GM18873 (cell line): ENCODE measurements at regions not wholly inside any gene's neighbourhood (a gene's known extent, or its start where the extent isn't known, plus 50 kb on each side); places are given as distances from the start of the nearest gene placed in this dataset.
"Not testable (repeated sequence)": the region's sequence is repeated elsewhere in the genome, so short reads cannot be mapped to it uniquely, and the experiment has no call there.

Experiments used
- ATAC-seq: cut with Tn5 transposase; IDR thresholded peaks from one replicate; pipeline ENCODE4 v1.9.1; 2021; ENCODE audit warnings: mild to moderate bottlenecking, moderate library complexity, moderate number of reproducible peaks; ENCODE audit not compliant: unreplicated experiment, low FRiP score

GRCh38 chr5:100401149-100401548 lies 134.0 kb upstream of the FAM174A start:
- ATAC-seq: no peak

- ATAC-seq: not testable (repeated sequence)
These were observed 136.4 kb upstream of the FAM174A start for GRCh38 chr5:100398815-100399214.

GRCh38 chr5:100379254-100379858 lies 155.8 kb upstream of the FAM174A start:
- ATAC-seq: not testable (repeated sequence)

- ATAC-seq: not testable (repeated sequence)
These were observed 170.3 kb upstream of the FAM174A start for GRCh38 chr5:100364757-100365478.

GRCh38 chr5:100364343-100364742 lies 170.8 kb upstream of the FAM174A start:
- not testable (repeated sequence) for ATAC-seq

- ATAC-seq: not testable (repeated sequence)
These were observed 175.2 kb upstream of the FAM174A start for GRCh38 chr5:100359998-100360397.

- ATAC-seq: not testable (repeated sequence)
These were observed 188.9 kb upstream of the FAM174A start for GRCh38 chr5:100346269-100346668.

- not testable (repeated sequence) for ATAC-seq
These were observed 193.7 kb upstream of the FAM174A start for GRCh38 chr5:100341485-100341884.

- ATAC-seq: no peak
These were observed 212.7 kb upstream of the FAM174A start for GRCh38 chr5:100322483-100322882.

GRCh38 chr5:100319885-100320284 lies 215.3 kb upstream of the FAM174A start:
- ATAC-seq: no peak

GRCh38 chr5:100313657-100314056 lies 221.5 kb upstream of the FAM174A start:
- ATAC-seq: no peak

- ATAC-seq: no peak
These were observed 223.4 kb upstream of the FAM174A start for GRCh38 chr5:100311806-100312205.

GRCh38 chr5:100306000-100306399 lies 229.2 kb upstream of the FAM174A start:
- no peak for ATAC-seq

- ATAC-seq: no peak
These were observed 232.0 kb upstream of the FAM174A start for GRCh38 chr5:100303216-100303615.

GRCh38 chr5:100299261-100299660 lies 235.9 kb upstream of the FAM174A start:
- no peak for ATAC-seq

- no peak for ATAC-seq
These were observed 259.1 kb upstream of the FAM174A start for GRCh38 chr5:100276071-100276470.

GRCh38 chr5:100275631-100276030 lies 259.5 kb upstream of the FAM174A start:
- no peak for ATAC-seq

GRCh38 chr5:100273846-100274580 lies 261.2 kb upstream of the FAM174A start:
- no peak for ATAC-seq

- ATAC-seq: no peak
These were observed 265.0 kb upstream of the FAM174A start for GRCh38 chr5:100270023-100270771.

GRCh38 chr5:100260968-100261367 lies 274.2 kb upstream of the FAM174A start:
- ATAC-seq: no peak

- no peak for ATAC-seq
These were observed 282.2 kb upstream of the FAM174A start for GRCh38 chr5:100252944-100253343.
